ENCODE measurements at regions not wholly inside any gene's neighbourhood (a gene's known extent, or its start where the extent isn't known, plus 50 kb on each side); places are given as distances from the start of the nearest gene placed in this dataset.

DNA sequence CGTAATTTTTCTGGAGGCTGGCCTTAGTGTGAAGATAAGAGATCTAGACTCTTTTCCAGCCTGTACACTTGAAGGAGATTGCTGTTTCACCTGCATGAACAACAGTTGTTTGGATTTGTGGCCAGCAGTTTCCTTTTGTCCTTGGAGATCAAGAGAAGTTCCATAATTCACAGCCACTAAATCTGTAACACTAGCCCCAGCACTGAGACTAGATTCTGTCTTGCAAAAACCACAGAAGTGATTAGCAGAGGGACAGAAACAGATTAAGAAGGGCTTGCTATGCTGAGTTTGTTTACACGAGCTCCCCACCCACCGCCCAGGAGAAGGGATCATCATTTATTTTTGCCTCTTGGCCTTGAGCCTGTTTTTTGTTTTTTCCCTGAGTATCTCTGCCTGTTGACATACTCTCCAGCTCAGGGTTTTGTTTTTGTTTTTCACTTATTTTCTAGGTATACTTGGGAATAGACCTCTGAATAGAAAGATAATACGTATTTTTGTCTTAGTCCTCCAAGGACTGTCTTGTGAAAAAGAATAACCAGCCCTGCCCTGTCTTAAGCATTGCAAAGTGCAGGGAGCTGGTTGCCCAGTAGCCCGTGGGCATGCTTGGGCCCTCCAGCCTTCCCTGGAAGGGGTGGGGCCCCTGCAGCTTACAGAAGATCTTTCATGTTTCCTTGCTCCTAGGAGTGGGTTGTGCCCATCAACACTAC lies 93.1 kb upstream of the SOX4 start:
- H3K4me1 ChIP-seq (ENCODE audit: insufficient read depth, low read length), result 0 out of 2 replicates have a peak, but pooled peaks cover 3% of the 10 kb centered on the region
- no peaks in the 10 kb centered on the region for H4K20me1 ChIP-seq (ENCODE audit: insufficient read depth, low read length)
- DNase-seq (no peak), ATAC-seq (ENCODE audit: insufficient read depth, low read depth) (peak; percentile 29; the same call in 1 of the 3 replicates)
- no peak overlapping the region for H2AFZ ChIP-seq (ENCODE audit: low read depth, low read length)
- no peak overlapping the region for H3K4me2 ChIP-seq (ENCODE audit: insufficient read depth, low read length)
- H3K27me3 ChIP-seq (ENCODE audit: insufficient read depth, low read length, poor library complexity), result no peaks in the 10 kb centered on the region
- no peak overlapping the region for H3K9ac ChIP-seq (ENCODE audit: low read depth, low read length)
- H3K79me2 ChIP-seq (ENCODE audit: insufficient read depth, low read length), result no peaks in the 10 kb centered on the region
- no peaks in the 10 kb centered on the region for H3K36me3 ChIP-seq (ENCODE audit: insufficient read depth, low read length)
- no peak overlapping the region for H3K4me3 ChIP-seq (ENCODE audit: low read depth in 1 of 2, low read length in 2 of 2)
- no peak overlapping the region for H3K27ac ChIP-seq (ENCODE audit: low read length)
- H3K9me3 ChIP-seq (ENCODE audit: insufficient read depth, low read length, severe bottlenecking), result no peaks in the 10 kb centered on the region
- no peak for TF ChIP-seq EZH2 (IDR thresholded peaks at IDR 0.05; ENCODE audit: borderline replicate concordance, low read depth, low read length, severe bottlenecking)
- TF ChIP-seq, protein P1, sequence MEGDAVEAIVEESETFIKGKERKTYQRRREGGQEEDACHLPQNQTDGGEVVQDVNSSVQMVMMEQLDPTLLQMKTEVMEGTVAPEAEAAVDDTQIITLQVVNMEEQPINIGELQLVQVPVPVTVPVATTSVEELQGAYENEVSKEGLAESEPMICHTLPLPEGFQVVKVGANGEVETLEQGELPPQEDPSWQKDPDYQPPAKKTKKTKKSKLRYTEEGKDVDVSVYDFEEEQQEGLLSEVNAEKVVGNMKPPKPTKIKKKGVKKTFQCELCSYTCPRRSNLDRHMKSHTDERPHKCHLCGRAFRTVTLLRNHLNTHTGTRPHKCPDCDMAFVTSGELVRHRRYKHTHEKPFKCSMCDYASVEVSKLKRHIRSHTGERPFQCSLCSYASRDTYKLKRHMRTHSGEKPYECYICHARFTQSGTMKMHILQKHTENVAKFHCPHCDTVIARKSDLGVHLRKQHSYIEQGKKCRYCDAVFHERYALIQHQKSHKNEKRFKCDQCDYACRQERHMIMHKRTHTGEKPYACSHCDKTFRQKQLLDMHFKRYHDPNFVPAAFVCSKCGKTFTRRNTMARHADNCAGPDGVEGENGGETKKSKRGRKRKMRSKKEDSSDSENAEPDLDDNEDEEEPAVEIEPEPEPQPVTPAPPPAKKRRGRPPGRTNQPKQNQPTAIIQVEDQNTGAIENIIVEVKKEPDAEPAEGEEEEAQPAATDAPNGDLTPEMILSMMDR (IDR thresholded peaks at IDR 0.05; ENCODE audit: borderline replicate concordance, extremely low read depth, low read length, poor library complexity, severe bottlenecking), result no peak

DNA sequence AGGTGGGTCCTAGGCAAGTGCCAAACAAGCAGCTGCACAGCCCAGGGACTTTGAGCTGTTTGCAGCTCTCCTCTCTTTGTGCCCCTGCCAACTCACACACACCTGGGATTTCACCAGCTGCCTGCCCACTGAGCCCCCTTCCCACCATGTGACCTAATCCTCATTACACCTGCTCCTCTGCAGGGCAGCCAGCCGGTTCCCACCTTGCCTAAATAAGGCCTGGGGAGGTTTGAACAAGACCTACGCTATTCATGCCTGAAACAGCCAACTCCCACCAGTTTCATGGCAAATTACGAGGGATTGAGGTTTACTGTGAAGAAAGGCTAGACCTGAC lies 92.6 kb upstream of the SOX4 start:
- no peaks in the 10 kb centered on the region for H3K36me3 ChIP-seq (ENCODE audit: insufficient read depth, low read length)
- H3K4me1 ChIP-seq (ENCODE audit: insufficient read depth, low read length), result 0 out of 2 replicates have a peak, but pooled peaks cover 3% of the 10 kb centered on the region
- H3K27me3 ChIP-seq (ENCODE audit: insufficient read depth, low read length, poor library complexity), result no peaks in the 10 kb centered on the region
- DNase-seq (peak; percentile 12), ATAC-seq (ENCODE audit: insufficient read depth, low read depth) (no peak; the same call in 2 of the 3 replicates)
- H3K79me2 ChIP-seq (ENCODE audit: insufficient read depth, low read length), result no peaks in the 10 kb centered on the region
- TF ChIP-seq, protein P1 (IDR thresholded peaks at IDR 0.05; ENCODE audit: borderline replicate concordance, extremely low read depth, low read length, poor library complexity, severe bottlenecking), result no peak
- no peak for TF ChIP-seq EZH2 (IDR thresholded peaks at IDR 0.05; ENCODE audit: borderline replicate concordance, low read depth, low read length, severe bottlenecking)
- no peaks in the 10 kb centered on the region for H4K20me1 ChIP-seq (ENCODE audit: insufficient read depth, low read length)
- H3K27ac ChIP-seq (ENCODE audit: low read length), result no peak overlapping the region
- H3K9me3 ChIP-seq (ENCODE audit: insufficient read depth, low read length, severe bottlenecking), result no peaks in the 10 kb centered on the region
- H3K4me2 ChIP-seq (ENCODE audit: insufficient read depth, low read length), result no peak overlapping the region
- no peak overlapping the region for H3K4me3 ChIP-seq (ENCODE audit: low read depth in 1 of 2, low read length in 2 of 2)
- no peak overlapping the region for H2AFZ ChIP-seq (ENCODE audit: low read depth, low read length)
- H3K9ac ChIP-seq (ENCODE audit: low read depth, low read length), result no peak overlapping the region

DNA sequence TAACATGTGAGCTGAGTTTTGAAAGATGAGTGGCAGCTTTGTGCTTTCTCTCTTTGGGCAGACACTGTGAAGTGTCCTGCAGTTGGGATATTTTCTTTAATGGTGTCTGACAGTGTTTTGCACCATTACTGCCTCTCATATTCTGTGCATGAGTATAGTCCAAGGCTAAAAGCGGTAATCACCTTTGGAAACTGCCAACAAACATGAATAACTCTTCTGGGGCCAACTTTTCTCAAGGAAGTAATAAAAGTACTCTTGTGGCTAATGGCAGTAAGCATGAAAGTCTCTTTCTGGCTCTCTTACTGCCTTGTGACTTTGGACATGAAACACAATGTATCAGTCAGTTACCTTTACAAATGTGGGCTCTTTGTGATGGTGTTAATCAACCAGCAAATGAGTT lies 91.7 kb upstream of the SOX4 start:
- Histone ChIP-seq H2AFZ (ENCODE audit: low read depth, low read length) (no peak overlapping the region), H3K27ac (ENCODE audit: low read length) (no peak overlapping the region), H3K9ac (ENCODE audit: low read depth, low read length) (no peak overlapping the region), H3K4me2 (ENCODE audit: insufficient read depth, low read length) (no peak overlapping the region), H3K9me3 (ENCODE audit: insufficient read depth, low read length, severe bottlenecking) (no peaks in the 10 kb centered on the region), H3K27me3 (ENCODE audit: insufficient read depth, low read length, poor library complexity) (no peaks in the 10 kb centered on the region), H3K79me2 (ENCODE audit: insufficient read depth, low read length) (no peaks in the 10 kb centered on the region), H3K4me1 (ENCODE audit: insufficient read depth, low read length) (0 out of 2 replicates have a peak, but pooled peaks cover 3% of the 10 kb centered on the region), H3K36me3 (ENCODE audit: insufficient read depth, low read length) (no peaks in the 10 kb centered on the region), H4K20me1 (ENCODE audit: insufficient read depth, low read length) (no peaks in the 10 kb centered on the region), H3K4me3 (ENCODE audit: low read depth in 1 of 2, low read length in 2 of 2) (no peak overlapping the region)
- ATAC-seq (ENCODE audit: insufficient read depth, low read depth), result no peak
- DNase-seq, result no peak
- TF ChIP-seq, protein P1 (IDR thresholded peaks at IDR 0.05; ENCODE audit: borderline replicate concordance, extremely low read depth, low read length, poor library complexity, severe bottlenecking), result no peak
- no peak for TF ChIP-seq EZH2 (IDR thresholded peaks at IDR 0.05; ENCODE audit: borderline replicate concordance, low read depth, low read length, severe bottlenecking)

Data from DND-41 (cell line).